ENCODE measurements at regions not wholly inside any gene's neighbourhood (a gene's known extent, or its start where the extent isn't known, plus 50 kb on each side); places are given as distances from the start of the nearest gene placed in this dataset.
A peak's percentile ranks its signal among the peaks of the same experiment; 100 is the strongest.

- Histone ChIP-seq H3K36me3 (ENCODE audit: control insufficient read depth, insufficient read depth, low read length) (no peaks in the 10 kb centered on the region), H3K79me1 (ENCODE audit: low read length) (no peaks in the 10 kb centered on the region)
- no peak for DNase-seq
These were observed 163.4 kb upstream of the DAB2 start for GRCh38 chr5:39588179-39588578.

GRCh38 chr5:39587675-39588074 is 162.9 kb upstream of the DAB2 start:
- DNase-seq = no peak
- H2BK120ac ChIP-seq (ENCODE audit: low read depth, low read length) = no peak overlapping the region
- no peak overlapping the region for H4K8ac ChIP-seq (ENCODE audit: low read depth, low read length)
- no peaks in the 10 kb centered on the region for H3K79me1 ChIP-seq (ENCODE audit: low read length)
- H3K27ac ChIP-seq (ENCODE audit: low read depth, low read length) = no peak overlapping the region
- H2BK5ac ChIP-seq (ENCODE audit: low read length) = no peak overlapping the region
- H2AK5ac ChIP-seq (ENCODE audit: low read length) = no peak overlapping the region
- H3K4me2 ChIP-seq (ENCODE audit: low read length) = no peak overlapping the region
- no peak overlapping the region for H3K18ac ChIP-seq (ENCODE audit: low read length)
- H3K79me2 ChIP-seq (ENCODE audit: control insufficient read depth, insufficient read depth, low read length) = no peaks in the 10 kb centered on the region
- H3K27me3 ChIP-seq (ENCODE audit: insufficient read depth, low read length, poor library complexity) = no peaks in the 10 kb centered on the region
- no CpG with 5 or more reads among the region's 2 CpGs for WGBS (ENCODE audit: extremely low coverage, insufficient coverage, low lambda C conversion rate)
- H4K5ac ChIP-seq (ENCODE audit: low read length) = no peak overlapping the region
- no peaks in the 10 kb centered on the region for H3K4me1 ChIP-seq (ENCODE audit: control insufficient read depth, low read depth, low read length)
- H3K4ac ChIP-seq (ENCODE audit: low read depth, low read length) = no peak overlapping the region
- no peak overlapping the region for H3K23ac ChIP-seq (ENCODE audit: low read length)
- H2BK15ac ChIP-seq (replicated peaks; ENCODE audit: low read depth) = no peak overlapping the region
- no peak overlapping the region for H3K56ac ChIP-seq (ENCODE audit: low read length)
- no peak overlapping the region for H3K4me3 ChIP-seq (ENCODE audit: low read length)
- H3K36me3 ChIP-seq (ENCODE audit: control insufficient read depth, insufficient read depth, low read length) = no peaks in the 10 kb centered on the region
- no peak overlapping the region for H3K9ac ChIP-seq (ENCODE audit: low read length)

More at GRCh38 chr5:39588179-39588578, 163.4 kb upstream of the DAB2 start:
- H3K18ac ChIP-seq (ENCODE audit: low read length) = no peak overlapping the region
- H3K4ac ChIP-seq (ENCODE audit: low read depth, low read length) = no peak overlapping the region
- H2AK5ac ChIP-seq (ENCODE audit: low read length) = no peak overlapping the region
- WGBS (ENCODE audit: extremely low coverage, insufficient coverage, low lambda C conversion rate) = no CpG with 5 or more reads among the region's 2 CpGs
- no peak overlapping the region for H2BK15ac ChIP-seq (replicated peaks; ENCODE audit: low read depth)
- H3K27ac ChIP-seq (ENCODE audit: low read depth, low read length) = no peak overlapping the region
- H3K4me1 ChIP-seq (ENCODE audit: control insufficient read depth, low read depth, low read length) = no peaks in the 10 kb centered on the region
- H3K23ac ChIP-seq (ENCODE audit: low read length) = no peak overlapping the region
- no peak overlapping the region for H3K4me3 ChIP-seq (ENCODE audit: low read length)
- no peak overlapping the region for H4K8ac ChIP-seq (ENCODE audit: low read depth, low read length)
- H2BK120ac ChIP-seq (ENCODE audit: low read depth, low read length) = no peak overlapping the region
- no peak overlapping the region for H3K56ac ChIP-seq (ENCODE audit: low read length)
- H3K27me3 ChIP-seq (ENCODE audit: insufficient read depth, low read length, poor library complexity) = no peaks in the 10 kb centered on the region
- H2BK5ac ChIP-seq (ENCODE audit: low read length) = no peak overlapping the region
- no peak overlapping the region for H3K9ac ChIP-seq (ENCODE audit: low read length)
- H3K79me2 ChIP-seq (ENCODE audit: control insufficient read depth, insufficient read depth, low read length) = no peaks in the 10 kb centered on the region
- no peak overlapping the region for H4K5ac ChIP-seq (ENCODE audit: low read length)
- no peak overlapping the region for H3K4me2 ChIP-seq (ENCODE audit: low read length)

- no peak overlapping the region for H2BK15ac ChIP-seq (replicated peaks; ENCODE audit: low read depth)
- H3K23ac ChIP-seq (ENCODE audit: low read length) = no peak overlapping the region
- no peak overlapping the region for H2AK5ac ChIP-seq (ENCODE audit: low read length)
- H3K36me3 ChIP-seq (ENCODE audit: control insufficient read depth, insufficient read depth, low read length) = no peaks in the 10 kb centered on the region
- no peak overlapping the region for H4K8ac ChIP-seq (ENCODE audit: low read depth, low read length)
- no peak overlapping the region for H4K5ac ChIP-seq (ENCODE audit: low read length)
- H2BK5ac ChIP-seq (ENCODE audit: low read length) = no peak overlapping the region
- H3K4me2 ChIP-seq (ENCODE audit: low read length) = no peak overlapping the region
- no peaks in the 10 kb centered on the region for H3K27me3 ChIP-seq (ENCODE audit: insufficient read depth, low read length, poor library complexity)
- no peak overlapping the region for H2BK120ac ChIP-seq (ENCODE audit: low read depth, low read length)
- no CpG with 5 or more reads among the region's 9 CpGs for WGBS (ENCODE audit: extremely low coverage, insufficient coverage, low lambda C conversion rate)
- no peak overlapping the region for H3K18ac ChIP-seq (ENCODE audit: low read length)
- no peak overlapping the region for H3K9ac ChIP-seq (ENCODE audit: low read length)
- no peak overlapping the region for H3K56ac ChIP-seq (ENCODE audit: low read length)
- no peaks in the 10 kb centered on the region for H3K4me1 ChIP-seq (ENCODE audit: control insufficient read depth, low read depth, low read length)
- H3K4ac ChIP-seq (ENCODE audit: low read depth, low read length) = no peak overlapping the region
- DNase-seq = no peak
- no peak overlapping the region for H3K27ac ChIP-seq (ENCODE audit: low read depth, low read length)
- no peaks in the 10 kb centered on the region for H3K79me1 ChIP-seq (ENCODE audit: low read length)
- no peak overlapping the region for H3K4me3 ChIP-seq (ENCODE audit: low read length)
- no peaks in the 10 kb centered on the region for H3K79me2 ChIP-seq (ENCODE audit: control insufficient read depth, insufficient read depth, low read length)
These were observed 161.4 kb upstream of the DAB2 start for GRCh38 chr5:39586185-39586584.

- H4K8ac ChIP-seq (ENCODE audit: low read depth, low read length) = no peak overlapping the region
- no peak overlapping the region for H3K9ac ChIP-seq (ENCODE audit: low read length)
- no peaks in the 10 kb centered on the region for H3K4me1 ChIP-seq (ENCODE audit: control insufficient read depth, low read depth, low read length)
- no peaks in the 10 kb centered on the region for H3K36me3 ChIP-seq (ENCODE audit: control insufficient read depth, insufficient read depth, low read length)
- H2BK120ac ChIP-seq (ENCODE audit: low read depth, low read length) = no peak overlapping the region
- no peak overlapping the region for H3K4ac ChIP-seq (ENCODE audit: low read depth, low read length)
- no peaks in the 10 kb centered on the region for H3K79me1 ChIP-seq (ENCODE audit: low read length)
- no peak overlapping the region for H2BK15ac ChIP-seq (replicated peaks; ENCODE audit: low read depth)
- no peaks in the 10 kb centered on the region for H3K79me2 ChIP-seq (ENCODE audit: control insufficient read depth, insufficient read depth, low read length)
- H2BK5ac ChIP-seq (ENCODE audit: low read length) = no peak overlapping the region
- no peak for DNase-seq
- H3K27me3 ChIP-seq (ENCODE audit: insufficient read depth, low read length, poor library complexity) = no peaks in the 10 kb centered on the region
- H3K23ac ChIP-seq (ENCODE audit: low read length) = no peak overlapping the region
- H3K4me3 ChIP-seq (ENCODE audit: low read length) = no peak overlapping the region
- no peak overlapping the region for H3K18ac ChIP-seq (ENCODE audit: low read length)
- no peak overlapping the region for H2AK5ac ChIP-seq (ENCODE audit: low read length)
- H3K4me2 ChIP-seq (ENCODE audit: low read length) = no peak overlapping the region
- no CpG with 5 or more reads among the region's 2 CpGs for WGBS (ENCODE audit: extremely low coverage, insufficient coverage, low lambda C conversion rate)
- H3K27ac ChIP-seq (ENCODE audit: low read depth, low read length) = no peak overlapping the region
- no peak overlapping the region for H4K5ac ChIP-seq (ENCODE audit: low read length)
- no peak overlapping the region for H3K56ac ChIP-seq (ENCODE audit: low read length)
These were observed 160.1 kb upstream of the DAB2 start for GRCh38 chr5:39584927-39585326.

- no peak overlapping the region for H3K27ac ChIP-seq (ENCODE audit: low read depth, low read length)
These were observed 156.1 kb upstream of the DAB2 start for GRCh38 chr5:39580702-39581453.

GRCh38 chr5:39579750-39580149 is 155.0 kb upstream of the DAB2 start:
- Histone ChIP-seq H3K36me3 (ENCODE audit: control insufficient read depth, insufficient read depth, low read length) (no peaks in the 10 kb centered on the region), H3K18ac (ENCODE audit: low read length) (no peak overlapping the region), H4K5ac (ENCODE audit: low read length) (no peak overlapping the region), H3K27ac (ENCODE audit: low read depth, low read length) (no peak overlapping the region), H3K4me3 (ENCODE audit: low read length) (no peak overlapping the region), H3K56ac (ENCODE audit: low read length) (no peak overlapping the region), H2BK120ac (ENCODE audit: low read depth, low read length) (no peak overlapping the region), H3K79me1 (ENCODE audit: low read length) (no peaks in the 10 kb centered on the region), H3K4ac (ENCODE audit: low read depth, low read length) (no peak overlapping the region), H4K8ac (ENCODE audit: low read depth, low read length) (no peak overlapping the region), H2BK5ac (ENCODE audit: low read length) (no peak overlapping the region), H3K79me2 (ENCODE audit: control insufficient read depth, insufficient read depth, low read length) (no peaks in the 10 kb centered on the region), H3K27me3 (ENCODE audit: insufficient read depth, low read length, poor library complexity) (no peaks in the 10 kb centered on the region), H3K4me2 (ENCODE audit: low read length) (no peak overlapping the region), H2AK5ac (ENCODE audit: low read length) (no peak overlapping the region), H3K23ac (ENCODE audit: low read length) (no peak overlapping the region), H3K9ac (ENCODE audit: low read length) (no peak overlapping the region), H3K4me1 (ENCODE audit: control insufficient read depth, low read depth, low read length) (no peaks in the 10 kb centered on the region), H2BK15ac (replicated peaks; ENCODE audit: low read depth) (no peak overlapping the region)
- no CpG with 5 or more reads among the region's 3 CpGs for WGBS (ENCODE audit: extremely low coverage, insufficient coverage, low lambda C conversion rate)
- peak; percentile 57 for DNase-seq

More at GRCh38 chr5:39580702-39581453, 156.1 kb upstream of the DAB2 start:
- H4K5ac ChIP-seq (ENCODE audit: low read length) = no peak overlapping the region
- no peak overlapping the region for H3K9ac ChIP-seq (ENCODE audit: low read length)
- no peaks in the 10 kb centered on the region for H3K36me3 ChIP-seq (ENCODE audit: control insufficient read depth, insufficient read depth, low read length)
- no peaks in the 10 kb centered on the region for H3K27me3 ChIP-seq (ENCODE audit: insufficient read depth, low read length, poor library complexity)
- H3K18ac ChIP-seq (ENCODE audit: low read length) = no peak overlapping the region
- no peaks in the 10 kb centered on the region for H3K4me1 ChIP-seq (ENCODE audit: control insufficient read depth, low read depth, low read length)
- no peak overlapping the region for H2BK15ac ChIP-seq (replicated peaks; ENCODE audit: low read depth)
- DNase-seq = no peak
- H3K4me3 ChIP-seq (ENCODE audit: low read length) = no peak overlapping the region
- no peak overlapping the region for H2BK5ac ChIP-seq (ENCODE audit: low read length)
- no peaks in the 10 kb centered on the region for H3K79me1 ChIP-seq (ENCODE audit: low read length)
- H3K23ac ChIP-seq (ENCODE audit: low read length) = no peak overlapping the region
- H3K79me2 ChIP-seq (ENCODE audit: control insufficient read depth, insufficient read depth, low read length) = no peaks in the 10 kb centered on the region
- H4K8ac ChIP-seq (ENCODE audit: low read depth, low read length) = no peak overlapping the region
- WGBS (ENCODE audit: extremely low coverage, insufficient coverage, low lambda C conversion rate) = no CpG with 5 or more reads among the region's 1 CpG
- H2AK5ac ChIP-seq (ENCODE audit: low read length) = no peak overlapping the region
- H3K4me2 ChIP-seq (ENCODE audit: low read length) = no peak overlapping the region
- H2BK120ac ChIP-seq (ENCODE audit: low read depth, low read length) = no peak overlapping the region
- no peak overlapping the region for H3K56ac ChIP-seq (ENCODE audit: low read length)
- no peak overlapping the region for H3K4ac ChIP-seq (ENCODE audit: low read depth, low read length)
